Stomach (tissue), 8 donors: ENCODE measurements at regions not wholly inside any gene's neighbourhood (a gene's known extent, or its start where the extent isn't known, plus 50 kb on each side); places are given as distances from the start of the nearest gene placed in this dataset.

Experiments used
- DNase-seq, 2 donors: peaks; one replicate each; pipeline versions ENCODE4 v3.0.0 to v3.0.0-alpha.2; 2013 to 2019
- H3K27ac ChIP-seq, 5 donors: fragments of 200-600 bp in 4 of 5; sonication (generic) in 4 of 5; one replicate each; pipeline ENCODE4 v1.5.1; 2013 to 2019; ENCODE audit warnings: mild to moderate bottlenecking in 1 of 5, moderate library complexity in 1 of 5
- H3K27me3 ChIP-seq, 3 donors: fragments of 200-600 bp; sonication (generic); one replicate each; pipeline ENCODE4 v1.5.1; 2017 to 2019; ENCODE audit warnings: mixed run types in 1 of 3
- H3K36me3 ChIP-seq, 4 donors: fragments of 200-600 bp; sonication (generic); 1 replicate in 3 of 4; 2 replicates in 1 of 4; pipeline ENCODE4 v1.5.1; 2016 to 2019
- H3K4me1 ChIP-seq, 4 donors: fragments of 200-600 bp; sonication (generic); one replicate each; pipeline ENCODE4 v1.5.1; 2016 to 2019
- H3K4me3 ChIP-seq, 4 donors: fragments of 200-600 bp; sonication (generic) in 3 of 4; one replicate each; pipeline ENCODE4 v1.5.1; 2016 to 2019; ENCODE audit warnings: mild to moderate bottlenecking in 1 of 4
- H3K9me3 ChIP-seq, 4 donors: fragments of 200-600 bp; sonication (generic); one replicate each; pipeline ENCODE4 v1.5.1; 2016 to 2019
- EP300 ChIP-seq: sonication (generic); formaldehyde crosslinking; IDR thresholded peaks from one replicate; pipeline ENCODE4 v1.6.1; 2017; ENCODE audit warnings: antibody characterized with exemption
- POLR2A ChIP-seq, 4 donors: fragments of 450-650 bp; IDR thresholded peaks; one replicate each; pipeline ENCODE4 v1.6.1; 2016; ENCODE audit warnings: antibody characterized with exemption in 4 of 4, control low read depth in 2 of 4, mild to moderate bottlenecking in 1 of 4, moderate library complexity in 1 of 4
- POLR2AphosphoS5 ChIP-seq, 3 donors: sonication (generic); formaldehyde crosslinking; IDR thresholded peaks; one replicate each; pipeline ENCODE4 v1.6.1; 2016; ENCODE audit warnings: antibody characterized with exemption in 3 of 3
- WGBS, 5 donors: extraction: QIAGEN DNeasy Blood & Tissue Kit in 3 of 5; methylation state at CpG; one replicate each; pipeline versions ENCODE4 v1.1.5 to v1.1.7; 2013 to 2018; 5-methylcytosine and 5-hydroxymethylcytosine counted together
- intact Hi-C: fragments of 100-400 bp; cut with DNase I; formaldehyde crosslinking; loops from one replicate; pipeline ENCODE4 v1.15.1; 2023; ENCODE audit warnings: low total_unique reads
- TF ChIP-seq, protein P1 (sequence below), 7 experiments: fragments of 450-650 bp in 4 of 7; fragments of 200-600 bp in 3 of 7; sonication (generic) in 3 of 7; IDR thresholded peaks; one replicate each; pipeline ENCODE4 v1.5.1; 2016 to 2019; ENCODE audit warnings: antibody characterized with exemption in 7 of 7, control low read depth in 2 of 7, mild to moderate bottlenecking in 1 of 7
- donor health status: healthy with polysubstance abuse.
- donor health status: Bipolar disorder and iron deficiency.
- donor health status: healthy.

DNA sequence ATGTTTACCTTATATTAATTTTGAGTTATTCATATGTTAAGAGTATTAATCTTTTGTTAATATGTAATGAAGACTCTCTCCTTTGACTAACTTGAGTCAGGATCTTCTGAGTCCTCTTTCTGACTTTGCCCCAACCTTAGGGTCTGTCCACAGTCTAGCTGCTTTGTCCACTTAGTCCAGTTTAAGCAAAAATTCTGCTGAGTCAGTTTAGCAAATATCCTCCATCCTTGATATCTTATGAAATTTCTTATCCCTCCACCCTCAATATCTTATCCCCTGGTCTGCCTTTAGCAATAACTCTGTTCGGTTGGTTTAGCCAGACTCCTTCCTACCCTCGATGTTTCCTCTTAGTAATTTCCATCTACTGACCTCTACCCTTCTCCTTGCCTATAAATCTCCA lies 91.7 kb downstream of the DIPK2A start:
- Histone ChIP-seq H3K27me3 (no peaks in the 10 kb centered on the region), H3K36me3 (no peaks in the 10 kb centered on the region), H3K27ac (no peak overlapping the region), H3K4me3 (no peak overlapping the region), H3K9me3 (no peaks in the 10 kb centered on the region), H3K4me1 (no peaks in the 10 kb centered on the region)
- DNase-seq: no peak
- intact Hi-C loops: no loop called here
- WGBS, 5 donors: 30 to 67% (median 44%) methylated on average over 2 of the region's 2 CpGs
- TF ChIP-seq, protein P1, sequence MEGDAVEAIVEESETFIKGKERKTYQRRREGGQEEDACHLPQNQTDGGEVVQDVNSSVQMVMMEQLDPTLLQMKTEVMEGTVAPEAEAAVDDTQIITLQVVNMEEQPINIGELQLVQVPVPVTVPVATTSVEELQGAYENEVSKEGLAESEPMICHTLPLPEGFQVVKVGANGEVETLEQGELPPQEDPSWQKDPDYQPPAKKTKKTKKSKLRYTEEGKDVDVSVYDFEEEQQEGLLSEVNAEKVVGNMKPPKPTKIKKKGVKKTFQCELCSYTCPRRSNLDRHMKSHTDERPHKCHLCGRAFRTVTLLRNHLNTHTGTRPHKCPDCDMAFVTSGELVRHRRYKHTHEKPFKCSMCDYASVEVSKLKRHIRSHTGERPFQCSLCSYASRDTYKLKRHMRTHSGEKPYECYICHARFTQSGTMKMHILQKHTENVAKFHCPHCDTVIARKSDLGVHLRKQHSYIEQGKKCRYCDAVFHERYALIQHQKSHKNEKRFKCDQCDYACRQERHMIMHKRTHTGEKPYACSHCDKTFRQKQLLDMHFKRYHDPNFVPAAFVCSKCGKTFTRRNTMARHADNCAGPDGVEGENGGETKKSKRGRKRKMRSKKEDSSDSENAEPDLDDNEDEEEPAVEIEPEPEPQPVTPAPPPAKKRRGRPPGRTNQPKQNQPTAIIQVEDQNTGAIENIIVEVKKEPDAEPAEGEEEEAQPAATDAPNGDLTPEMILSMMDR (IDR thresholded peaks at IDR 0.05): no peak
- TF ChIP-seq POLR2AphosphoS5 (IDR thresholded peaks at IDR 0.05) (no peak), POLR2A (IDR thresholded peaks at IDR 0.05) (no peak), EP300 (no peak)

DNA sequence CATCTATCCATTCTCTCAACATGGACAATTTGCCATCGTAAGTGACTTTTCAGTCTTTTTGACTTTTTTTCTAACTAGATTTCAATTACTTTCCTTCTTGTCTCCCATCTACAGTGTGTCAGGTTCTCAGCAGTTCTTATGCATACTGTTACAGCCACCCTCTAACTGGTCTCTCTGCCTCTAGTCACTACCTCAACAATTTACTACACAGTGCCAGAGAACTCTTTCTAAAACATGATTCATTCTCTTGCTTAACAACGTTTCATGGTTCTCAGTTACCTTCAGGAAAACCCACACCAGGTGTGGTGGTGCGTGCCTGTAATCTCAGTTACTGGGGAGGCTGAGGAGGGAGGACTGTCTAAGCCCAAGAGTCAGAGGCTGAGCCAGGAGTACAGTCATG lies 95.4 kb downstream of the DIPK2A start:
- intact Hi-C loops: no loop called here
- WGBS, 5 donors: 68 to 88% (median 83%) methylated on average over 3 of the region's 3 CpGs

DNA sequence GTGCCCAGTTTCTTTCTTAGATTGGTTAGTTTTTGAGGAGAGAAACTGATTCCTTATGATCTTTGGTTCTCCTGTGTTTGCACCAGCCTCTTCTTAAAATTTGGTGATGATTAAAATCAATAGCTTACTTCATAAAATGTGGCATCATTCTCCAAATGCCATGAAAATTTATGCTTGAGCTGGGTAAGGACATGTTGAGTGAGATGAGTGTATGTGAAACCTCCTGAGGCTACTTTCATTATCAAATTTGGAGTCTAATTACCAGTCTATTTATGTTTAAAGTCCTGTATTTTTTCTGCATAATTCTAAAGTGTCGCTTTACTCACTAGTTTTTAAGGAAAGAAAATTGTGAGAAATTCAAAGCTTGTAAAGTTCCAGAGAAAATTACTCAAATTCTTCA lies 102.1 kb downstream of the DIPK2A start:
- H3K36me3 ChIP-seq: no peaks in the 10 kb centered on the region
- no peak for DNase-seq
- TF ChIP-seq POLR2A (IDR thresholded peaks at IDR 0.05): no peak
- TF ChIP-seq, protein P1 (IDR thresholded peaks at IDR 0.05): no peak
- no peak for TF ChIP-seq EP300
- TF ChIP-seq POLR2AphosphoS5 (IDR thresholded peaks at IDR 0.05): no peak
- no peaks in the 10 kb centered on the region for H3K4me1 ChIP-seq
- WGBS, 5 donors: 5 to 96% (median 88%) methylated on average over 1 of the region's 1 CpG
- intact Hi-C loops: no loop called here
- H3K27me3 ChIP-seq: no peaks in the 10 kb centered on the region
- H3K4me3 ChIP-seq: no peak overlapping the region
- H3K27ac ChIP-seq: no peak overlapping the region
- H3K9me3 ChIP-seq: peaks cover 0 to 23% (median 17%) of the 10 kb centered on the region in 4 donors

More for the DNA sequence above, 95.4 kb downstream of the DIPK2A start:
- TF ChIP-seq, protein P1 (IDR thresholded peaks at IDR 0.05): no peak
- no peak for TF ChIP-seq EP300
- no peak for TF ChIP-seq POLR2AphosphoS5 (IDR thresholded peaks at IDR 0.05)
- DNase-seq: no peak
- Histone ChIP-seq H3K9me3 (peaks cover 0 to 15% (median 13%) of the 10 kb centered on the region in 4 donors), H3K36me3 (no peaks in the 10 kb centered on the region), H3K4me1 (no peaks in the 10 kb centered on the region), H3K27me3 (no peaks in the 10 kb centered on the region), H3K27ac (no peak overlapping the region), H3K4me3 (no peak overlapping the region)

DNA sequence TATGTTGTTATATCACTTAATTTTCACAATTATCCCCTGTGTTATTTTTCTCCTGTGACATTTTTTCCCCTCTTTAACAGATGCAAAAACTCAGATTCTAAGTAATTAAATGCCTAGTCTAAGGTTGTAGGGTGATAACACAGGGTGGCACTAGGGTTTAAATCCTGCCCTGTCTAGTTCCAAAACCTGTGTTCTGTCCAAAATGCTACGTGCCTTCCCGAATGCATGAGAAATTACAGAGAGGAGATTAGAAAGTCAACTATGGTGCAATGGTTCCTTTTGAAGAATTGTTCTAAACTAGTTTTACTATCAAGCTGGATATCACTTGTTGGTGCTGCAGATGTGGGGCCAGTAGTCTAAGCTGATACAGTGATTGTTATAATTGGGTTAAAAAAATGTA lies 108.0 kb downstream of the DIPK2A start:
- DNase-seq: no peak
- intact Hi-C loops: no loop called here
- Histone ChIP-seq H3K4me3 (no peak overlapping the region), H3K4me1 (no peaks in the 10 kb centered on the region), H3K9me3 (no peaks in the 10 kb centered on the region), H3K36me3 (no peaks in the 10 kb centered on the region), H3K27me3 (no peaks in the 10 kb centered on the region), H3K27ac (no peak overlapping the region)
- TF ChIP-seq EP300 (no peak), POLR2AphosphoS5 (IDR thresholded peaks at IDR 0.05) (no peak), POLR2A (IDR thresholded peaks at IDR 0.05) (no peak)
- TF ChIP-seq, protein P1 (IDR thresholded peaks at IDR 0.05): no peak
- WGBS, 5 donors: 72 to 76% (median 75%) methylated on average over 2 of the region's 2 CpGs
